GM12874 (cell line): ENCODE measurements at regions not wholly inside any gene's neighbourhood (a gene's known extent, or its start where the extent isn't known, plus 50 kb on each side); places are given as distances from the start of the nearest gene placed in this dataset.

Source experiments
- CTCF ChIP-seq: IDR thresholded peaks from 2 replicates; pipeline ENCODE4 v1.5.1; 2011; ENCODE audit warnings: low read depth, mild to moderate bottlenecking, control low read depth, low read length, moderate library complexity; ENCODE audit not compliant: insufficient read depth

- TF ChIP-seq CTCF = no peak
Measured at GRCh38 chr6:92822222-92822621, 597.1 kb downstream of the EPHA7 start.

DNA sequence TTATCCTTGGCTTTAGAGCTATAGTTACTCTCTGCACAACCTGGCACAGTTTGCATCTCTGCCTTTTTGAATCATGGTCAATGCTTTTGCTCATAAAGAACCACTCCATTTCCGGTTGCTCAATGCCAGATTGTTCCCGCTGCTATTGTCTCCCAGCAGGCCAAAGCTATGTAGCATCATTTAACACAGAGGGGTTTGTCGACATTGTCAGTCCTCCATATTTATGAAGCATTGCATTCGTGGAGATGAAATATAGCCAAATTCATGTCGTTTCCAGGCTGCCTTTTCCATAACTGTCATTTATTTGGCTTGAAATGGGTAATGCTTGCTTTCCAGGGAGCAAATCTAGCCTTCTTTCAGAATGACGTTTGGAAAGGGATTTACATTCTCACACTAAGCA is 598.8 kb downstream of the EPHA7 start:
- TF ChIP-seq CTCF = no peak

DNA sequence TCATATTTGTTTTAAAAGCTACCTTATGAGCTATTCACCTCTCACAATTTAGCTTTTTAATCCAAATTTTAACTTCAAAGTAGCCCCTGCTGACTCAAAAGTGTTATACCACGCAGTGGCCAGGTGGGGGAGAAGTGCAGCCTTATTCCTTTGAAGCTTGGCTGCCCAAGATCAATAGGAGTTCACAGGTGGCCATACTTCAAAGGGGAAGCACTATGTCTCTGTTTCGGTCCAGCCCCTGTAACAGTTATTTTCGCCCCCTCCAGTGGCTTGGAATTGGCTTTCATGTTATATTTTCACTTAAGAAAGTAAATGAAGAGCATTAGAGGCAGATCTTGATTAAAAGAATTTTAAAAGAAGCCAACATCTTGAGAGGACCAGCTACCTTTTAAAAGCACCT is 608.4 kb downstream of the EPHA7 start:
- peak; percentile 61 for TF ChIP-seq CTCF

DNA sequence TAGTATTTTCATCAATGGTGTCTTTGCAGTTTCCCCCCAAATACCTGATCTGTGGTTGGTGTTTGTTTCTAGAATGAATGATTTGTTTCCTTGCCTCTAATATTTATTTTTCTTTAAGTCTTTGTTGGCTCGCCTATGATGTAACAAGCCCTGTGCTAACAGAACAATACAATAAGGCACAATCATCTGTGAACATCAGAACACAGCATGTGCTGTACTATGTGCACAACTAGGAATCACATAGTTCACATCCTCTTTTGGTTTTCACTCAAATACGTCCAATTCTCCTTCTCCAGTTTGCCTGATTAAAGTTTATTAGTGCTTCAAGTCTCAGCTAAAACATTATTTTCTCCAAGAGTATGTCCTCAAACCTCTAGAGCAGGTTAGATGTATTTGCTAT is 613.1 kb downstream of the EPHA7 start:
- TF ChIP-seq CTCF = no peak

DNA sequence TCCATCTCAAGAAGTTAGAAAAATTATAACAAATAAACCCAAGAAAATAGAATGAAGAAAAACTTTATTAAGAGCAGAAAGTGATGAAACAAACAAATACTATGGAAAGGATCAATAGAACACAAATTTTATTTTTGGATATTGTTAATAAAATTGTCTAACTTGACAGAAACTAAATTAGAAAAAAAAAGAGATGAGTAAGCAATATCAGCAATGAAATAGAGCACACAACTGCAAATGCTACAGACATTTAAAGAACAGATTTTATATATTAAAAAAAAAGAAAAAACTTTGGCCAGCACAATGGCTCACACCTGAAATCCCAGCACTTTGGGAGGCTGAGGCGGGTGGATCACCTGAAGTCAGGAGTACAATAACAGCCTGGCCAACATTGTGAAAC is 628.0 kb downstream of the EPHA7 start:
- TF ChIP-seq CTCF = no peak

DNA sequence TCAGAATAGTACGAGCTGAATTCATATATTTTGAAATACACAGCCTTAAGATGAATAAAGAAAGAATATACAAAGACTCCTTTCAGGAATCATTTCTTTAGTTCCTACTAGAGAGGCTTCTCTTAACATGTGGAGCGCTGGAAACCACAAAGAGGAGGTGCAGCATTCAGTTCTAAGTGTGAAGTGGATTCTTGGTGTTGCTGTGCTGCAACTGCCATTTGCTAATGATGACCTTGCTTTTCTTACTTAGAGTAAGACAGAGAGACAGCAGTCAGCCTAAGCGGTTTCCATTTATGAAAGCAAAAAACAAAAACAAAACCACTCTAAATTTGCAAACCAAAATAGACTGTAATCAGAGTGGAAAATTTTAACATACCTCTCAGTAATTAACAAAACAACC is 629.0 kb downstream of the EPHA7 start:
- TF ChIP-seq CTCF = no peak

DNA sequence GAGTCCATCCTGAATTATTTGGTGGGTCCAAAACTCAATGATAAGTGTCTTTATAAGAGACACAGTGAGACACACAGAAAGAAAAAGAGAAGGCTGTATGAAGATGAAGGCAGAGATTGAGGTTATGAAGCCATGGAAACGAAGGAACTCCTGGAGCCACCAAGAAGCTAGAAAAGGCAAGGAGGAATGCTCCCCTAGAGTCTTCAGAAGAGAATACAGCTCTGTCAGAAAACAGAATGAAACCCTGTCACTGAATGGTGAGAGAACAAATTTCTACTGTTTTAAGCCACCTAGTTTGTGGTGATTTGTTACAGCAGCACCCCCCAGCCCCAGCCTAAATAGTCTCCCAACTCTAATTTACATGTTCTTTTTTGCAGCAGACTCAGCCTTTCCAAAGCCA is 635.1 kb downstream of the EPHA7 start:
- no peak for TF ChIP-seq CTCF

DNA sequence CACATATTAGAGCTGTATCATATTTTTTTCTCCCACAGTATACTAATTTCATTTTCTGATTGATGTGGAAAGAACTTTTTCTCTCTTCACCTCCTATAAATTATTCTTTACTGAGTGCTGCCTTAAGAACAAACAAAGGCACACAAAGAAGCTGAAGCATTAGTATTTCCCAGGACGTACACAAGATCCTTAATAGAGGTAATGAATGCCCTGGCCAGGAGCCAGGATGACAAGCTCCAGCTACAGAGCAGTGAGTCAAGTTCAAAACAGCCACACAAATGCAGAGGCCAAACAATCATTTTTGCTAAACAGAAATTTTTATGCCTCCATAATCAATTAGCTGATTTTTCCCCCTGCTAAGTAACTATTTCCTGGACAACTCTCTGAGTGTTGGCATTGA is 639.6 kb downstream of the EPHA7 start:
- TF ChIP-seq CTCF = no peak
